Caki2 (cell line): ENCODE measurements at regions not wholly inside any gene's neighbourhood (a gene's known extent, or its start where the extent isn't known, plus 50 kb on each side); places are given as distances from the start of the nearest gene placed in this dataset.
"Not testable (repeated sequence)": the region's sequence is repeated elsewhere in the genome, so short reads cannot be mapped to it uniquely, and the experiment has no call there.

ENCODE experiments used
- DNase-seq: peaks from one replicate; pipeline ENCODE4 v3.0.0-alpha.2; 2015; ENCODE audit warnings: low read depth
- in situ Hi-C: cut with HindIII; loops from 2 replicates; pipeline ENCODE4 v1.10.0; 2016; ENCODE audit warnings: low sequenced_read_pairs, low pct_unique_long_range_greater_than_20kb, mixed read lengths

GRCh38 chr6:78670802-78671201, 196.5 kb upstream of the IRAK1BP1 start:
- in situ Hi-C loops, result no loop called here
- no peak for DNase-seq

- in situ Hi-C loops, result not testable (repeated sequence)
- peak; percentile 8 for DNase-seq
These were observed 191.0 kb upstream of the IRAK1BP1 start for GRCh38 chr6:78676069-78677007.

GRCh38 chr6:78688668-78689067, 178.7 kb upstream of the IRAK1BP1 start:
- DNase-seq, result no peak
- in situ Hi-C loops, result no loop called here

- in situ Hi-C loops, result no loop called here
- DNase-seq, result no peak
These were observed 173.5 kb upstream of the IRAK1BP1 start for GRCh38 chr6:78693835-78694234.

DNA sequence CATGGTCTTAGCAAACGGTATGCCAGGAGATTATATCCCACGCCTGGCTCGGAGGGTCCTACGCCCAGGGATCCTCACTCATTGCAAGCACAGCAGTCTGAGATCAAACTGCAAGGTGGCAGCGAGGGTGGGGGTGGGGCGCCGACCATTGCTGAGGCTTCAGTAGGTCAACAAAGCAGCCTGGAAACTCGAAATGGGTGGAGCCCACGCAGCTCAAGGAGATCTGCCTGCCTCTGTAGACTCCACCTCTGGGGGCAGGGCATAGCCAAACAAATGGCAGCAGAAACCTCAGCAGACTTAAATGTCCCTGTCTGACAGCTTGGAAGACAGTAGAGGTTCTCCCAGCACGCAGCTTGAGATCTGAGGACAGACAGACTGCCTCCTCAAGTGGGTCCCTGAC, 172.7 kb upstream of the IRAK1BP1 start:
- in situ Hi-C loops, DNase-seq: not testable (repeated sequence)

DNA sequence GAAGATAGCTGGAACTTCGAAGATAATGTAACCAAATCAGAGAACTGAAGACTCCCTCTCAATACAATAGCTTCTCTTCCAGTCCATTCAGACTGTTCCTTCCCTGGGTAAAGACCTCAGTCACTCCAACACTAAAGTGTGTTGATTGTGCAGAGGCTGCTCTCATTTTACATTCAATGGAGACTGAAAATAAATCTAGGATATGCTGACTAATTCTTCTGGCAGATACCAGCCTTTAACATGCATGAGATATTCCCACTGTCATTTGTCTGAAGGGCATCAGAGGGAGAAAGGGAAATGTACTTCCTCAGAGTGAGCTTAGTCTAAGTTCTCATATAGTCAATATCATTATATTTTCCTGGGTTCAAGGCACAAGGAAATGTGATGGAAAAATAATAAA, 166.4 kb upstream of the IRAK1BP1 start:
- peak; percentile 6 for DNase-seq

GRCh38 chr6:78701407-78701806, 165.9 kb upstream of the IRAK1BP1 start:
- DNase-seq, result peak; percentile 45
- in situ Hi-C loops, result no loop called here

More for the DNA sequence above, 166.4 kb upstream of the IRAK1BP1 start:
- in situ Hi-C loops, result no loop called here

DNA sequence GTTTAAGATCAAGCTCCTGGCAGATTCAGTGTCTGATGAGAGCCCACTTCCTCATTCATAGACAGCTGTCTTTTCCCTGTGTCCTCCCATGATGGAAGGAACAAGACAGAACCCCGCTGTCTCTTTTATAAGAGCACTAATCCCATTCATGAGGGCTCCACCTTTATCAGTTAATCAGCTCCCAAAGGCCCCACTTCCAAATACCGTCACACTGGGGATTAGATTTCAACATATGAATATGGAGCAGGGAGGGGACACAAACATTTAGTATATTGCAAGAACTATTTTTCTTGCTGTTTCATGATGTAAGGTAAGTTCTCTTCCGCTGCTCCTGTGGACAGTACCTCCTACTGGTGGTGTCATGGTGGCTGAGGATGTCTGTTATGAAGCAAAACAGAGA, 158.3 kb upstream of the IRAK1BP1 start:
- in situ Hi-C loops, result no loop called here
- DNase-seq, result no peak

- in situ Hi-C loops, result no loop called here
- no peak for DNase-seq
These were observed 153.8 kb upstream of the IRAK1BP1 start for GRCh38 chr6:78713564-78713963.

- DNase-seq, result no peak
- in situ Hi-C loops, result no loop called here
These were observed 123.2 kb upstream of the IRAK1BP1 start for GRCh38 chr6:78744144-78744543.

GRCh38 chr6:78746457-78746856, 120.9 kb upstream of the IRAK1BP1 start:
- DNase-seq, result no peak
- in situ Hi-C loops, result no loop called here

DNA sequence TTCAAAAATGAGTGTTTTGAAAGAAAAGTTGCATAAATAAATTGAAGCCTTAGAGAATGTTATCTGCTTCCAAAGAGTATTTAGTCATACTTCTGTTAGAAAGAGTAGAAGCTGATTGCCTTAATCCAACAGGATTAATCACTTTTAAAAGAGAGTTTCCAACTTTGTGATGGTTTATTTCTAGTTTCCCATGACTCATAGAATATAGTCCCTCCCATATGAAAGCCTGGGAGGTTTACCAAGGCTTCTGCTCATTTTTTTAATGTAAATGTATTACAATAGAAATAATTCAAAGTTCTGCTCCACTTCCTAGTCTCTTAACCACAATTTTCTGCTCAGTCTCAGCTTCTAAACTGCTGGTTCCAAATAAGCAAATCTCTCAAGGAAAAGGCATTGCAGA, 118.0 kb upstream of the IRAK1BP1 start:
- in situ Hi-C loops, result no loop called here
- DNase-seq, result peak; percentile 6

GRCh38 chr6:78758297-78758798, 109.0 kb upstream of the IRAK1BP1 start:
- in situ Hi-C loops, DNase-seq: not testable (repeated sequence)

DNA sequence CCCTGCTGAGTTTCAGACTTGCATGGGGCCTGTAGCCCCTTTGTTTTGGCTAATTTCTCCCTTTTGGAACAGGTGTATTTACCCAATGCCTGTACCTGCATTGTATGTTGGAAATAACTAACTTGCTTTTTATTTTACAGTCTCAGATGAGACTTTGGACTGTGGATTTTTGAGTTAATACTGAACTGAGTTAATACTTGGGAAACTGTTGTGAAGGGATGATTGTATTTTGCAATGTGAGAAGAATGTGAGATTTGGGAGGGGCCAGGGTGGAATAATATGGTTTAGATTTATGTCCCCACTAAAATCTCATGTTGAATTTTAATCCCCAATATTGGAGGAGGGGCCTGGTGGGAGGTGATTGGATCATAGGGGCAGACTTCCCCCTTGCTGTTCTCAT, 99.1 kb upstream of the IRAK1BP1 start:
- no peak for DNase-seq
- in situ Hi-C loops, result no loop called here

- in situ Hi-C loops, result no loop called here
- no peak for DNase-seq
These were observed 96.6 kb upstream of the IRAK1BP1 start for GRCh38 chr6:78770765-78771164.

DNA sequence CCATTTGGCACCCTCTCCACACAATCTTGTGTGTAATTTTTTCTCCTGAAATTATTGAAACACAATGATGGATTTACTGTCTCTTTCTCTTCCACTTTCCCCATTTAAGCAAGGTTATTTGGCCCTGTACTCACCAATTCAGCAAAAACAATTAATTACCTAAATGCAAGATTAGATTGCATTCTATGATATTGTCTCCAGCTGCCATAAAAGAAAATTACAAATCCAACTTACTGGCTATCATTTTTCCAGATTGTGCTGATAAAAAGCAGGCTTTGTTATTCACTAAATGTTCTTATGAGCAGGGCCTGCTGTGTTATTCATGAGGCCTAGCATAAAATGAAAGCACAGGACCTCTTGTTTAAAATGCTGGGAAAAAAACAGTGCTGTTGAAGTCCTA, 95.8 kb upstream of the IRAK1BP1 start:
- in situ Hi-C loops, result no loop called here
- DNase-seq, result no peak

GRCh38 chr6:78781001-78781400, 86.3 kb upstream of the IRAK1BP1 start:
- in situ Hi-C loops, result no loop called here

DNA sequence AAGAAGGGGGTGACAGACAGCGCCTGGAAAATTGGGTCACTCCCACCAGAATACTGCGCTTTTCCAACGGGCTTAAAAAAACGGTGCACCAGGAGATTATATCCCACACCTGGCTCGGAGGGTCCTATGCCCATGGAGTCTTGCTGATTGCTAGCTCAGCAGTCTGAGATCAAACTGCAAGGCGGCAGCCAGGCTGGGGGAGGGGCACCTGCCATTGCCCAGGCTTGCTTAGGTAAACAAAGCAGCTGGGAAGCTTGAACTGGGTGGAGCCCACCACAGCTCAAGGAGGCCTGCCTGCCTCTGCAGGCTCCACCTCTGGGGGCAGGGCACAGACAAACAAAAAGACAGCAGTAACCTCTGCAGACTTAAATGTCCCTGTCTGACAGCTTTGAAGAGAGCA, 84.0 kb upstream of the IRAK1BP1 start:
- DNase-seq, in situ Hi-C loops: not testable (repeated sequence)

More at GRCh38 chr6:78781001-78781400, 86.3 kb upstream of the IRAK1BP1 start:
- DNase-seq, result no peak

- no peak for DNase-seq
- in situ Hi-C loops, result no loop called here
These were observed 70.1 kb upstream of the IRAK1BP1 start for GRCh38 chr6:78797270-78797669.

GRCh38 chr6:78799682-78800081, 67.7 kb upstream of the IRAK1BP1 start:
- no peak for DNase-seq
- in situ Hi-C loops, result no loop called here
